OCI-LY3 (cell line): ENCODE measurements at regions not wholly inside any gene's neighbourhood (a gene's known extent, or its start where the extent isn't known, plus 50 kb on each side); places are given as distances from the start of the nearest gene placed in this dataset.

Experiments
- CTCF ChIP-seq: fragments of 200-600, 300-600 bp; sonication (generic); IDR thresholded peaks from 2 replicates; pipeline ENCODE4 v1.5.1; 2014; ENCODE audit warnings: antibody characterized with exemption, low read length, low read depth
- EZH2phosphoT487 ChIP-seq: fragments of 200-600 bp; shearing (Covaris generic); IDR thresholded peaks from 2 replicates; pipeline ENCODE4 v1.6.1; 2018; ENCODE audit warnings: antibody characterized with exemption, mixed run types, low read depth

DNA sequence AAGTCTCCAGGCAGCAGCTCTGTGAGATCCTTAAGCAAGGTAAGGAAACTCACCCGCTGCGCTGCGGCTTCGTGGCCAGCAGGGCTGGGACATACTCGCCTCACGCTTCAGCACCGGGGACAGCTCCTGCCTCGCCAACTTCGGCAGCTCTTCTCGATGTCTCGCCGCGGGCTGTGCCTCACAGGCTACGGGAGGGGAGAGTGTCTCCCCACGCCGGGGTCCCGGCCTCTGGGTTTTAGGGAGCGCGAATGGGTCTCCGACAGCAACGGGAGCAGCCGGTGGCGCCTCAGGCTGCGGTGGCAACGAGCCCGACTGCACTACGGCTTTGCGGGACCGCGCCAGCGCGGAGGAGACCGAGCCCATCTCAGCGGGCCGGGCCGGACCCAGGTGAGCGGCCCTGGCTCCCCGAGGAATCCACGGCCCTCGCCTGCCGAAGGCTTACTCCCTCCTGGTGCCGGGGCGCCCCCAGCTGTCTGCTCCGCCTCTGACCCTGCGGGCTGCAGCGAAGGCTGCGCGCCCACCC, 62.4 kb downstream of the LSM5 start:
- TF ChIP-seq CTCF = no peak
- no peak for TF ChIP-seq EZH2phosphoT487
